GM18517 (cell line): ENCODE measurements at regions not wholly inside any gene's neighbourhood (a gene's known extent, or its start where the extent isn't known, plus 50 kb on each side); places are given as distances from the start of the nearest gene placed in this dataset.

Source experiments
- ATAC-seq: cut with Tn5 transposase; IDR thresholded peaks from one replicate; pipeline ENCODE4 v1.9.1; 2021; ENCODE audit warnings: mild to moderate bottlenecking, moderate library complexity; ENCODE audit not compliant: unreplicated experiment

- ATAC-seq, result no peak
These were observed 832.4 kb downstream of the PCDH18 start for GRCh38 chr4:136699905-136700304.

- no peak for ATAC-seq
These were observed 840.7 kb downstream of the PCDH18 start for GRCh38 chr4:136691607-136692006.

- no peak for ATAC-seq
These were observed 841.9 kb downstream of the PCDH18 start for GRCh38 chr4:136690360-136690759.

- no peak for ATAC-seq
These were observed 844.7 kb downstream of the PCDH18 start for GRCh38 chr4:136687596-136687995.

- no peak for ATAC-seq
These were observed 845.2 kb downstream of the PCDH18 start for GRCh38 chr4:136687118-136687517.

GRCh38 chr4:136680761-136681160, 851.5 kb downstream of the PCDH18 start:
- no peak for ATAC-seq

DNA sequence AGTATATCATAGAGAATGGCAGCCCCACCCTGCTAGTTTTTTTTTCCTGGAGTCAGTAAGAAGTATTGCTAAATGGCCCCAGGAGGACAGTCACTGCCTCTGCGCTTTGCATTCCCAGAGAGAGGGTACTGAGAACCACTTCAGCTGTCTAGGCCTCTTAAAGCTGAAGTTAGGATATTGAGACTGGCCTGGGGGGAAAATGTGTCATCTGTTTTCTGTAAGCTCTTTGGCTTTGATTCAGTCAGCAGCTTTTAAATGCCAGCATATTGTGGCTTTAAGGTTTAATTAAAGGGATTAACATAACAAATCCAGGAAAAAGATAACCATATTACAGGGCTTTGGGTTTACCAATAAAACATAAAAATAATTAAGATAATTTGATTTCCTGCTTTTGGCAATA, 852.0 kb downstream of the PCDH18 start:
- ATAC-seq, result no peak

GRCh38 chr4:136670265-136670664, 862.0 kb downstream of the PCDH18 start:
- no peak for ATAC-seq

DNA sequence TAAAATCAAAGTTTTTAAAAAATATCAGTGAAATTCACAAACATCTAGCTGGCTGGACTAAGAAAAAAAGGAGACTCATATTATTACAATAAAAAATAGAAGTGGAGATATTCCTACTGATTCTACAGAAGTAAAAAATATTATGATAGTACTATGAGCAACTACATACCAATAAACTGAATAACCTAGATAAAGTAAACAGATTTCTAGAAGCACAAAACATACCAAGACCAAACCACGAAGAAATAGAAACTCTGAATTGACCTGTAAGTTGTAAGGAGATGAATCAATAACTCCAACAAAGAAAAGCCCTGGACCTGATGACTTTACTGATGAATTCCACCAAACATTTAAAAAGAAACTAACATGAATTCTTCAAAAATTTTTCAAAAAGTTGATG, 867.3 kb downstream of the PCDH18 start:
- no peak for ATAC-seq

GRCh38 chr4:136662539-136662938, 869.8 kb downstream of the PCDH18 start:
- no peak for ATAC-seq

GRCh38 chr4:136653640-136654406, 878.5 kb downstream of the PCDH18 start:
- no peak for ATAC-seq

DNA sequence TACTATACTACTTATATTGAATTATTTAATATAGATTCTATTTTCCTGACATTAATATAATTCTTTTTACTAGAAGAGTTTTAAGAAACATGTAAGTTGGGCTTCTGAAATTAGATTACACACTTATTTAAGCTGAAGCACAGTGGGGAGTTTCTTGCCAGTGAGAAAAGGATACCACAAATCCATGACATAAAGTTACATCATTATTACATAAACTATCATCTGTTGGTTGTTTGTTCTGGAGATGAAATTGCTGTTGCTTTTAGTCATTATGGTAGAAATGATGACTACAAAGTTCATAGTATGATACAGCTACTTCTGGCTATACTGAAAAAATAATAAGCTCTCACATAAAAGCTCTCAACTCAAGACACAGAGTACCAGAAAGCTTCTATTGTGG, 880.4 kb downstream of the PCDH18 start:
- ATAC-seq, result no peak

DNA sequence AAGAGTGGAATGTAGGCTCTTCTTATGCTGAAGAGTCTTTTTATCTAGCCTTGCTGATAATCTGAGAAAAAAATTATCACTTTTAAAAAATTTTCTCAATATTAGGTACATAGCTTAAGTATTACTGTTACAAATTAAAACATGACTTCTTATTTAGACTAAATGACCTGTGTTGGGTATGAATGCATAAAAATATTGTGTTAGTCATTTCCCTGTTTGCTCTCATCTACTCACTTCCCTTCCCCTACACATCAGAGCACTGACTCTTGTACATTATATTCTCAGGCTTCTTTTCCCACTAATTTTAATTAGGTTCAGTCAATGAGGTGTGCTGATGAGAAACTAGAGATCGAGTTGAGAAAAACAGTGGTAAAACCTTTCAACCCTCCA, 881.0 kb downstream of the PCDH18 start:
- ATAC-seq, result peak; percentile 37

- ATAC-seq, result peak; percentile 76
These were observed 881.6 kb downstream of the PCDH18 start for GRCh38 chr4:136650541-136651277.

DNA sequence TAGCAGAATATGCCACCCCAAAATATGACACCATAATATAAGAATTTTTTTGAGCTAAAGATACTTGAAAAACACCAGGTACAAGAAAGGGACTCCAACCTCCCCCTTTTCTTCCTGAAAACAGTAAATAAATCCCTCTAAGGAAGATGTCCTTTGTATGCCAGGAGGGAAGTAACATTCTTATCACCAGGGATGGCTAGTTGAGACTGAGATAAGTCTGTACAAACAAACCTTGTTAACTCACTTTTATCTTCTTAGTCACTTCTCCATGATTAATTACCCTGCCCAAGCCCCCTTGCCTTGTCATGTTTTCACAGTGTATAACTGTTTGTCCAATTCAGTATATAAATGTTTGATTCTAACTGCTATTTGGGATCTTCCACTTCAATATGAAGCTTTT, 888.0 kb downstream of the PCDH18 start:
- no peak for ATAC-seq

GRCh38 chr4:136643416-136643815, 888.9 kb downstream of the PCDH18 start:
- ATAC-seq, result no peak

DNA sequence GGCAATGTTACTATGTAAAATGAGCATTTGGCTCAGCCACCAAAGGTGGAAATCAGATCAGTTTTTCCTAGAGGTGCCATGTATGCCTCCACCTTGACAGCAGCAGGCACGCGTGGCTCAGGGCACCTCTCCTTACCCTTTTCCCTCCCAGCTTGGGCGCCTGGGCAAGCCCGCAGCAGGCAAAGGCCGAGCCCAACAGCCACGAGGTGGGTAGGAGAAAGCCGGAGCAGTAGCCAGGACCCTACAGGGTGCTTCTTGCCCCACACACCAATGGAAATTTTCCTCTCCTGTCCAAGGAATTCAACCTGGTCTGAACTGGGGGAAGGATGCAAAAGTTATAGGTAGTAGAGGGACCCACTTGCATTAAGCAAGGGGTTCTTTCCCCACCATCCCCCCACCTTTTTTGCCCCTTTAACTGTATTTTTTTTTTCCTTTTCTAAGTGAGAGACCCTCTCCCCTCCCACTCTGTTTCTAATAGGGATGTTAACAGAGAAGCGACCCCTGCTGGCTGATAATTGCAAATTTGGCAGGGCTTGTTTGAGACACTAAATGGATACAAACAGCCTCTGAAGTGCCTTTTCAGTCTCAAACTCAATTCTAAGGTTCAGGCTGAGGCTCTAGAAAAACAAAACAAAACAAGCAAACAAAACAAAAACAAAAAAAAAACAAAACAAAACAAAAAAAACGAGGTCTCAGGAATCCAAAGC, 895.1 kb downstream of the PCDH18 start:
- ATAC-seq, result no peak

- no peak for ATAC-seq
These were observed 896.1 kb downstream of the PCDH18 start for GRCh38 chr4:136636155-136636554.

DNA sequence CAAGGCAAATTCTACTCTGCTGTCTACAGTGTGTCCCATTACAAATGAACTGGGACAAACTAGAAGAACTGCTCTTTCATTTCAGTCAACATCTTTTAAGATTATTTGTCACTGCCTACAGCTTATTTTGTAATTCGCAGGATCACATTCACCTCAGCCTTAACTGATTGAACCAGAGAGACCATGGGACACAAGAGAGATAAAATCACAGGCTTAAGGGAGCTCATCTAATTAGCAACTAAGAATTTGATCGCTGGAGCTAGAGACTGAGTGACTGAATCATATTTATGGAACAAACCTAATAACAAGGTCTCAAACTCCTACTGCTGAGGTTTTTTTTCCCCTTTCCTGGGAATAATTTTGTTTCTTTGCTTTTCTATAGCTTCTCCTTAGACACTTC, 898.2 kb downstream of the PCDH18 start:
- no peak for ATAC-seq

- no peak for ATAC-seq
These were observed 932.4 kb downstream of the PCDH18 start for GRCh38 chr4:136599890-136600289.

DNA sequence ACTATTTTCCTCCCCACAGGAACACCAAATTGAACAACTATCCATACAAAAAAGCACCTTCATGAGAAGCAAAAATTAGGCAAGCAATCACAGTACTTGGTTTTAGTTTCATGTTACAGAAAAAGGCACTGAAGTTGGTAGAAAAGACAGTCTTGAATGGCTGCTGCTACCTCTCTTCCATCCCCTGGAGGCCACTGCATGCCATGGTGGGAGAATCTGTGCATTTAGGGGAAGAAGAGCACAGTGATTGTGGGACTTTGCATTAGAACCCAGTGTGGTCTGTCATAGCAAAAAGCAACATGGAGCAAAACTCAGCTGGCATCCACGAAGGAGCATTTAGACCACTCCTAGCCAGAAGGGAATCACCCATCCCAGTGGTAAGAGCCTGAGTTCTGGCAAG, 941.9 kb downstream of the PCDH18 start:
- ATAC-seq, result no peak

DNA sequence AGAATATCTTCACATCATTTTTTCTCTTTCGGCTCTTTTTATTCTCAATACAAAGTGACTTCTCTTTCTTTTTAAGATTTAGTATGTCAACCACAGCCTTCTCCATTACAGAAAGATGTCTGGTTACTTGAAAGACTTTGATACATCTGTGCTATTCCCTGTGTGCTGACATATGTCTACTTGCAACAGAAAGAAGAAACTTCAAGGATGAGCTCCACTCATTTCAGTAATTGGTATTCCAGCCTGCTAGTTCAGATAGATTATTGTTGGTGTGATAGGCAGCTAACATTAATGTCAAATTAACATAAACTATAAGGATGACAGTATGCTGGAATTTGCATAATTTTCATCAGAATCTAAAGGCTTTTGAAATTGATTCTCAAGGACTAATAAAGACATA, 948.7 kb downstream of the PCDH18 start:
- no peak for ATAC-seq
